ENCODE measurements at regions not wholly inside any gene's neighbourhood (a gene's known extent, or its start where the extent isn't known, plus 50 kb on each side); places are given as distances from the start of the nearest gene placed in this dataset.
A peak's percentile ranks its signal among the peaks of the same experiment; 100 is the strongest.

DNA sequence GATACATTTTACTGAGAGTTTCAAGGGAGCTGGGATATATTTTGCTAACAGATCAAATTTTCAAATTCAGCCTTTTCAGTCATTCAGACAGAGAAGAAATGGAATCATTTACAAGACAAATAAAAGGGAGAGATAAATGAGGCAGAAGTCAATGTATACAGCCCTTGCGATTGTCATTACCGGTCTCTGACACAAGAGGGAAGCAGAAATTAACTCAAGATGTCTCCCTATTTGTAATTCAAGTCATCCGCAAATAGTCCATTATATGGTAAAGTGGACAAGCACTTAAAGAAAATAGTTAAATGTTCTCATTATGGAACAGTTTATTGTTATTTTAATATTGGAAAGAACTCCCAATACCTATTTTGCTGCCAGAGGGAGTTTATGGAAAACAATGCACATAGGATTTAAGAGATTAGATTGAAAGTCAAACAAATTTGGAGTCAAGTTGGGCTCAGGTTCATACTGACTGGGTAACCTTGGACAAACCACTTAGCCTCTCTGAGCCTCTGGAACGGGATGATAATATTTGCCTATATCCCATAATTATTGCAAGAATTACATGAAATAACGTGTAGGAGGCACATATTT is 89.3 kb upstream of the PRKCQ start:
- H3K36me3 ChIP-seq (ENCODE audit: control insufficient read depth in 2 of 2, insufficient read depth in 1 of 2, low read length in 2 of 2): no peaks in the 10 kb centered on the region
- ChIA-PET POLR2A (no interaction called here), CTCF (interaction anchor here (0.6 to 3.4 kb wide), 20 partner anchors 9 to 1064 kb away, joined by 3 to 26 read pairs (median 3); no protein-coding TSS in a partner anchor)

DNA sequence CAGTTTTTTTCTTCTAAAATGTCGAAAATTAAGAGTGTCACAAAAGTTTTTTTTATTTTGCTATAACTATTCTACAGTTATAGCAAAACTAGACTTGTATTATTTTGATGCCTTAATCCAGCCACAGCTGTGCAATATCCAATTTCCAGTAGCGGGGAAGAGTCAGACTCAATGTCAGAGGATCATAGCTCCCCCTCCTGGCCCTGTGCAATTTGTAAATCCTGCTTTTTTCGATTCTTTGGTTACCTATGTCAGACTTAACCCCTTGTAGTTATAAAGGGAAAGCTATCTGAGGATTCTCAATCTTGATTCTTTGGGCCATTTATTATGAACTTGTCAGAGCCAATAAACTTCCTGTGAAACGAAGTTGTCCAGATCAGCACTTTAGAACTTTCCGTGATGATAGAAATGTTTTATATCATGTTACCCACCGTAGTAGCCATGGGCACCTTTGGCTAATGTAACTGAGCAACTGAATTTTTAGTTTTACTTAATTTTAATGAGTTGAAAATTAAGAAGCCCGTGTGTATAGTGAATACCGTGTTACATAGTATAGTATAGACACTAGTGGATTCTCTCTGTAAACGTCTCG is 87.7 kb upstream of the PRKCQ start:
- ChIA-PET POLR2A (no interaction called here), CTCF (interaction anchor here (0.6 to 3.4 kb wide), 20 partner anchors 10 to 1263 kb away, joined by 3 to 24 read pairs (median 4); no protein-coding TSS in a partner anchor)
- H3K4me1 ChIP-seq (ENCODE audit: control insufficient read depth, insufficient read depth, low read length): no peaks in the 10 kb centered on the region
- no peaks in the 10 kb centered on the region for H3K9me3 ChIP-seq (ENCODE audit: control insufficient read depth, insufficient read depth, low read depth, low read length)
- H3K4me3 ChIP-seq (ENCODE audit: low read depth, low read length): no peak overlapping the region
- no peaks in the 10 kb centered on the region for H3K36me3 ChIP-seq (ENCODE audit: control insufficient read depth in 2 of 2, insufficient read depth in 1 of 2, low read length in 2 of 2)
- H3K27ac ChIP-seq (ENCODE audit: extremely low read depth, low read depth, low read length): no peak overlapping the region
- TF ChIP-seq, protein P1, sequence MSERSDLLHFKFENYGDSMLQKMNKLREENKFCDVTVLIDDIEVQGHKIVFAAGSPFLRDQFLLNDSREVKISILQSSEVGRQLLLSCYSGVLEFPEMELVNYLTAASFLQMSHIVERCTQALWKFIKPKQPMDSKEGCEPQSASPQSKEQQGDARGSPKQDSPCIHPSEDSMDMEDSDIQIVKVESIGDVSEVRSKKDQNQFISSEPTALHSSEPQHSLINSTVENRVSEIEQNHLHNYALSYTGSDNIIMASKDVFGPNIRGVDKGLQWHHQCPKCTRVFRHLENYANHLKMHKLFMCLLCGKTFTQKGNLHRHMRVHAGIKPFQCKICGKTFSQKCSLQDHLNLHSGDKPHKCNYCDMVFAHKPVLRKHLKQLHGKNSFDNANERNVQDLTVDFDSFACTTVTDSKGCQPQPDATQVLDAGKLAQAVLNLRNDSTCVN (tag by site-specific recombination; optimal IDR thresholded peaks at IDR 0.05): no peak
- no peak for TF ChIP-seq ZNF701 (tag by site-specific recombination; IDR thresholded peaks at IDR 0.05)
- TF ChIP-seq ZBTB17 (tag by site-specific recombination; IDR thresholded peaks at IDR 0.05): no peak
- no peak for TF ChIP-seq ZNF501 (tag by site-specific recombination; IDR thresholded peaks at IDR 0.05)
- TF ChIP-seq, protein P2, sequence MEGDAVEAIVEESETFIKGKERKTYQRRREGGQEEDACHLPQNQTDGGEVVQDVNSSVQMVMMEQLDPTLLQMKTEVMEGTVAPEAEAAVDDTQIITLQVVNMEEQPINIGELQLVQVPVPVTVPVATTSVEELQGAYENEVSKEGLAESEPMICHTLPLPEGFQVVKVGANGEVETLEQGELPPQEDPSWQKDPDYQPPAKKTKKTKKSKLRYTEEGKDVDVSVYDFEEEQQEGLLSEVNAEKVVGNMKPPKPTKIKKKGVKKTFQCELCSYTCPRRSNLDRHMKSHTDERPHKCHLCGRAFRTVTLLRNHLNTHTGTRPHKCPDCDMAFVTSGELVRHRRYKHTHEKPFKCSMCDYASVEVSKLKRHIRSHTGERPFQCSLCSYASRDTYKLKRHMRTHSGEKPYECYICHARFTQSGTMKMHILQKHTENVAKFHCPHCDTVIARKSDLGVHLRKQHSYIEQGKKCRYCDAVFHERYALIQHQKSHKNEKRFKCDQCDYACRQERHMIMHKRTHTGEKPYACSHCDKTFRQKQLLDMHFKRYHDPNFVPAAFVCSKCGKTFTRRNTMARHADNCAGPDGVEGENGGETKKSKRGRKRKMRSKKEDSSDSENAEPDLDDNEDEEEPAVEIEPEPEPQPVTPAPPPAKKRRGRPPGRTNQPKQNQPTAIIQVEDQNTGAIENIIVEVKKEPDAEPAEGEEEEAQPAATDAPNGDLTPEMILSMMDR (tag by site-specific recombination; IDR thresholded peaks at IDR 0.05): peak; percentile 36; the same call in 1 of the 2 replicates
- TF ChIP-seq ZNF654 (tag by site-specific recombination; IDR thresholded peaks at IDR 0.05; ENCODE audit: low read depth): peak; percentile 84
- no peak for TF ChIP-seq YY1 (tag by site-specific recombination; IDR thresholded peaks at IDR 0.05)
- TF ChIP-seq ZFP37 (tag by site-specific recombination; IDR thresholded peaks at IDR 0.05): no peak
- no peak for TF ChIP-seq ZNF544 (tag by site-specific recombination; IDR thresholded peaks at IDR 0.05)
- TF ChIP-seq, protein P3, sequence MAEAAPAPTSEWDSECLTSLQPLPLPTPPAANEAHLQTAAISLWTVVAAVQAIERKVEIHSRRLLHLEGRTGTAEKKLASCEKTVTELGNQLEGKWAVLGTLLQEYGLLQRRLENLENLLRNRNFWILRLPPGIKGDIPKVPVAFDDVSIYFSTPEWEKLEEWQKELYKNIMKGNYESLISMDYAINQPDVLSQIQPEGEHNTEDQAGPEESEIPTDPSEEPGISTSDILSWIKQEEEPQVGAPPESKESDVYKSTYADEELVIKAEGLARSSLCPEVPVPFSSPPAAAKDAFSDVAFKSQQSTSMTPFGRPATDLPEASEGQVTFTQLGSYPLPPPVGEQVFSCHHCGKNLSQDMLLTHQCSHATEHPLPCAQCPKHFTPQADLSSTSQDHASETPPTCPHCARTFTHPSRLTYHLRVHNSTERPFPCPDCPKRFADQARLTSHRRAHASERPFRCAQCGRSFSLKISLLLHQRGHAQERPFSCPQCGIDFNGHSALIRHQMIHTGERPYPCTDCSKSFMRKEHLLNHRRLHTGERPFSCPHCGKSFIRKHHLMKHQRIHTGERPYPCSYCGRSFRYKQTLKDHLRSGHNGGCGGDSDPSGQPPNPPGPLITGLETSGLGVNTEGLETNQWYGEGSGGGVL (tag by site-specific recombination; IDR thresholded peaks at IDR 0.05): no peak
- TF ChIP-seq GFI1B (tag by site-specific recombination; IDR thresholded peaks at IDR 0.05): no peak
- TF ChIP-seq ZNF416 (tag by site-specific recombination; IDR thresholded peaks at IDR 0.05): no peak
- TF ChIP-seq ZNF76 (tag by site-specific recombination; IDR thresholded peaks at IDR 0.05; ENCODE audit: borderline replicate concordance, low read depth): no peak
- 0 out of 2 replicates have a peak, but pooled peaks have one; percentile 31 for TF ChIP-seq ZNF660 (tag by site-specific recombination; IDR thresholded peaks at IDR 0.05)
- TF ChIP-seq ZNF677 (tag by site-specific recombination; IDR thresholded peaks at IDR 0.05): no peak

More for the DNA sequence above, 89.3 kb upstream of the PRKCQ start:
- Histone ChIP-seq H3K27ac (ENCODE audit: extremely low read depth, low read depth, low read length) (no peak overlapping the region), H3K9me3 (ENCODE audit: control insufficient read depth, insufficient read depth, low read depth, low read length) (no peaks in the 10 kb centered on the region), H3K4me1 (ENCODE audit: control insufficient read depth, insufficient read depth, low read length) (no peaks in the 10 kb centered on the region), H3K4me3 (ENCODE audit: low read depth, low read length) (no peak overlapping the region)
- TF ChIP-seq, protein P4, sequence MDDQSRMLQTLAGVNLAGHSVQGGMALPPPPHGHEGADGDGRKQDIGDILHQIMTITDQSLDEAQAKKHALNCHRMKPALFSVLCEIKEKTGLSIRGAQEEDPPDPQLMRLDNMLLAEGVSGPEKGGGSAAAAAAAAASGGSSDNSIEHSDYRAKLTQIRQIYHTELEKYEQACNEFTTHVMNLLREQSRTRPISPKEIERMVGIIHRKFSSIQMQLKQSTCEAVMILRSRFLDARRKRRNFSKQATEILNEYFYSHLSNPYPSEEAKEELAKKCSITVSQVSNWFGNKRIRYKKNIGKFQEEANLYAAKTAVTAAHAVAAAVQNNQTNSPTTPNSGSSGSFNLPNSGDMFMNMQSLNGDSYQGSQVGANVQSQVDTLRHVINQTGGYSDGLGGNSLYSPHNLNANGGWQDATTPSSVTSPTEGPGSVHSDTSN (CRISPR knock-in tag; IDR thresholded peaks at IDR 0.05): no peak
- TF ChIP-seq, protein P5, sequence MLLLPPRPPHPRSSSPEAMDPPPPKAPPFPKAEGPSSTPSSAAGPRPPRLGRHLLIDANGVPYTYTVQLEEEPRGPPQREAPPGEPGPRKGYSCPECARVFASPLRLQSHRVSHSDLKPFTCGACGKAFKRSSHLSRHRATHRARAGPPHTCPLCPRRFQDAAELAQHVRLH (tag by site-specific recombination; IDR thresholded peaks at IDR 0.05): no peak
- TF ChIP-seq, protein P6, sequence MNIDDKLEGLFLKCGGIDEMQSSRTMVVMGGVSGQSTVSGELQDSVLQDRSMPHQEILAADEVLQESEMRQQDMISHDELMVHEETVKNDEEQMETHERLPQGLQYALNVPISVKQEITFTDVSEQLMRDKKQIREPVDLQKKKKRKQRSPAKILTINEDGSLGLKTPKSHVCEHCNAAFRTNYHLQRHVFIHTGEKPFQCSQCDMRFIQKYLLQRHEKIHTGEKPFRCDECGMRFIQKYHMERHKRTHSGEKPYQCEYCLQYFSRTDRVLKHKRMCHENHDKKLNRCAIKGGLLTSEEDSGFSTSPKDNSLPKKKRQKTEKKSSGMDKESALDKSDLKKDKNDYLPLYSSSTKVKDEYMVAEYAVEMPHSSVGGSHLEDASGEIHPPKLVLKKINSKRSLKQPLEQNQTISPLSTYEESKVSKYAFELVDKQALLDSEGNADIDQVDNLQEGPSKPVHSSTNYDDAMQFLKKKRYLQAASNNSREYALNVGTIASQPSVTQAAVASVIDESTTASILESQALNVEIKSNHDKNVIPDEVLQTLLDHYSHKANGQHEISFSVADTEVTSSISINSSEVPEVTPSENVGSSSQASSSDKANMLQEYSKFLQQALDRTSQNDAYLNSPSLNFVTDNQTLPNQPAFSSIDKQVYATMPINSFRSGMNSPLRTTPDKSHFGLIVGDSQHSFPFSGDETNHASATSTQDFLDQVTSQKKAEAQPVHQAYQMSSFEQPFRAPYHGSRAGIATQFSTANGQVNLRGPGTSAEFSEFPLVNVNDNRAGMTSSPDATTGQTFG (tag by site-specific recombination; IDR thresholded peaks at IDR 0.05; ENCODE audit: borderline replicate concordance): no peak
- TF ChIP-seq ZNF654 (tag by site-specific recombination; IDR thresholded peaks at IDR 0.05; ENCODE audit: low read depth) (peak; percentile 78), ZNF660 (tag by site-specific recombination; IDR thresholded peaks at IDR 0.05) (peak; percentile 99), ZNF529 (tag by site-specific recombination; IDR thresholded peaks at IDR 0.05; ENCODE audit: insufficient replicate concordance) (no peak)
- TF ChIP-seq, protein P7, sequence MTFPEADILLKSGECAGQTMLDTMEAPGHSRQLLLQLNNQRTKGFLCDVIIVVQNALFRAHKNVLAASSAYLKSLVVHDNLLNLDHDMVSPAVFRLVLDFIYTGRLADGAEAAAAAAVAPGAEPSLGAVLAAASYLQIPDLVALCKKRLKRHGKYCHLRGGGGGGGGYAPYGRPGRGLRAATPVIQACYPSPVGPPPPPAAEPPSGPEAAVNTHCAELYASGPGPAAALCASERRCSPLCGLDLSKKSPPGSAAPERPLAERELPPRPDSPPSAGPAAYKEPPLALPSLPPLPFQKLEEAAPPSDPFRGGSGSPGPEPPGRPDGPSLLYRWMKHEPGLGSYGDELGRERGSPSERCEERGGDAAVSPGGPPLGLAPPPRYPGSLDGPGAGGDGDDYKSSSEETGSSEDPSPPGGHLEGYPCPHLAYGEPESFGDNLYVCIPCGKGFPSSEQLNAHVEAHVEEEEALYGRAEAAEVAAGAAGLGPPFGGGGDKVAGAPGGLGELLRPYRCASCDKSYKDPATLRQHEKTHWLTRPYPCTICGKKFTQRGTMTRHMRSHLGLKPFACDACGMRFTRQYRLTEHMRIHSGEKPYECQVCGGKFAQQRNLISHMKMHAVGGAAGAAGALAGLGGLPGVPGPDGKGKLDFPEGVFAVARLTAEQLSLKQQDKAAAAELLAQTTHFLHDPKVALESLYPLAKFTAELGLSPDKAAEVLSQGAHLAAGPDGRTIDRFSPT (tag by site-specific recombination; IDR thresholded peaks at IDR 0.05): no peak

All from HEK293 (cell line).